NCI-H226 (cell line): ENCODE measurements at regions not wholly inside any gene's neighbourhood (a gene's known extent, or its start where the extent isn't known, plus 50 kb on each side); places are given as distances from the start of the nearest gene placed in this dataset.

Source experiments
- DNase-seq: peaks from one replicate; pipeline ENCODE4 v3.0.0-alpha.2; 2015

- no peak for DNase-seq
Observed at GRCh38 chr3:104819333-104819732, 547.4 kb upstream of the ALCAM start.

GRCh38 chr3:104820959-104821358 lies 545.8 kb upstream of the ALCAM start:
- DNase-seq = no peak

- no peak for DNase-seq
Observed at GRCh38 chr3:104825116-104825515, 541.6 kb upstream of the ALCAM start.

- DNase-seq = no peak
Observed at GRCh38 chr3:104831071-104831470, 535.6 kb upstream of the ALCAM start.

- no peak for DNase-seq
Observed at GRCh38 chr3:104832530-104832929, 534.2 kb upstream of the ALCAM start.

GRCh38 chr3:104835376-104835775 lies 531.3 kb upstream of the ALCAM start:
- DNase-seq = no peak

GRCh38 chr3:104846270-104846669 lies 520.4 kb upstream of the ALCAM start:
- DNase-seq = no peak

GRCh38 chr3:104849070-104849469 lies 517.6 kb upstream of the ALCAM start:
- DNase-seq = no peak

- no peak for DNase-seq
Observed at GRCh38 chr3:104854468-104854867, 512.2 kb upstream of the ALCAM start.

- no peak for DNase-seq
Observed at GRCh38 chr3:104855702-104856101, 511.0 kb upstream of the ALCAM start.

- DNase-seq = no peak
Observed at GRCh38 chr3:104856741-104857140, 510.0 kb upstream of the ALCAM start.

GRCh38 chr3:104868291-104868690 lies 498.4 kb upstream of the ALCAM start:
- DNase-seq = no peak

GRCh38 chr3:104870276-104870675 lies 496.4 kb upstream of the ALCAM start:
- no peak for DNase-seq

GRCh38 chr3:104873331-104873730 lies 493.4 kb upstream of the ALCAM start:
- DNase-seq = peak; percentile 70

GRCh38 chr3:104878395-104878794 lies 488.3 kb upstream of the ALCAM start:
- peak; percentile 70 for DNase-seq

GRCh38 chr3:104879919-104880318 lies 486.8 kb upstream of the ALCAM start:
- DNase-seq = peak; percentile 10

GRCh38 chr3:104885214-104885814 lies 481.4 kb upstream of the ALCAM start:
- DNase-seq = peak; percentile 57

- no peak for DNase-seq
Observed at GRCh38 chr3:104886220-104886995, 480.3 kb upstream of the ALCAM start.

- no peak for DNase-seq
Observed at GRCh38 chr3:104887069-104887468, 479.6 kb upstream of the ALCAM start.

- DNase-seq = no peak
Observed at GRCh38 chr3:104887619-104888018, 479.1 kb upstream of the ALCAM start.

- DNase-seq = no peak
Observed at GRCh38 chr3:104892044-104892443, 474.7 kb upstream of the ALCAM start.

GRCh38 chr3:104896624-104897023 lies 470.1 kb upstream of the ALCAM start:
- DNase-seq = no peak

- no peak for DNase-seq
Observed at GRCh38 chr3:104901396-104901795, 465.3 kb upstream of the ALCAM start.

- DNase-seq = no peak
Observed at GRCh38 chr3:104903064-104903463, 463.6 kb upstream of the ALCAM start.
